SH-SY5Y (cell line): ENCODE measurements at regions not wholly inside any gene's neighbourhood (a gene's known extent, or its start where the extent isn't known, plus 50 kb on each side); places are given as distances from the start of the nearest gene placed in this dataset.
A peak's percentile ranks its signal among the peaks of the same experiment; 100 is the strongest.

Experiments used
- GATA2 ChIP-seq: IDR thresholded peaks from 2 replicates; pipeline ENCODE4 v1.6.1; 2011; ENCODE audit warnings: mild to moderate bottlenecking, low read depth, low read length
- GATA3 ChIP-seq: IDR thresholded peaks from 2 replicates; pipeline ENCODE4 v1.6.1; 2011; ENCODE audit warnings: low read depth, mild to moderate bottlenecking, low read length, moderate library complexity

GRCh38 chr1:177669161-177669560 lies 300.7 kb downstream of the SEC16B start:
- TF ChIP-seq GATA3: no peak
- no peak for TF ChIP-seq GATA2

DNA sequence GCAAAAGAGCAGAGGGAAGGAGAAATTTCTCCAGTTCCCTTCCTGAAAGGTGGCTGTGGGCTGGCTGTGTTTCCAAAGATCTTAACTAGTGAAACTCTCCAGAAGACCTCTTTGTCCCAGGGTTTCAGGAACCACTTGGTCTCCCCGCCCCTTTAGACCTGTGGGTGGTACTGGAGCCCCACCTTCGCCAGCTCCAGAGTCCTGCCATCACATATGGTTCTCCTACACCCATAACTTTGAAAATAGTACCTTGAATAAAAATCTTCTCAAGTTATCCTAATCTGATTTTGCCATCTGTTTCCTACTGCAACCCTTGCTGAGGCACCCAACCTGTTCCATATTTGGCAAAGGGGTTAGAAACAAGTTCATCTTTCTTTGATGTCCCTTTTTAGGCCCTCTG lies 303.9 kb downstream of the SEC16B start:
- no peak for TF ChIP-seq GATA3

- TF ChIP-seq GATA3 (no peak), GATA2 (no peak)
These were observed 309.7 kb downstream of the SEC16B start for GRCh38 chr1:177660188-177660587.

DNA sequence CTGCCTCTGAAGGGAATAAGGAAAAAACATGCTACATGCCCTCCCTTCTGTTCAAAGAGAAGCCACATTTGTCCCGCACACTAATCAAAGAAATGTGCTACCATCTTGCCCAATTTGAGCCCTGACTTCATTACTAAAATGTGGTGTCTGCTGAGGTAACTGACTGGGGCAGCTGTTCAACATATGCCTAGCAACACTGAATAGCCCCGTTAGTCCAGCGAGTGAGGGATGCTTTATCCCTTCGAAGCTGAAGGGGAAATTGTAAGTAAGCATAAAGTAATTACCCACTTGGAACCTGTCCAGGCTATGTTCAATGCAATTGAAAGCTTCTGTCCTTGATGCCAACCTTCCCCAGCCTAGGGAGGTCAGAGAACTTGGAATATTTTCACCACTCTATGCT lies 310.6 kb downstream of the SEC16B start:
- TF ChIP-seq GATA2: no peak
- TF ChIP-seq GATA3: no peak

DNA sequence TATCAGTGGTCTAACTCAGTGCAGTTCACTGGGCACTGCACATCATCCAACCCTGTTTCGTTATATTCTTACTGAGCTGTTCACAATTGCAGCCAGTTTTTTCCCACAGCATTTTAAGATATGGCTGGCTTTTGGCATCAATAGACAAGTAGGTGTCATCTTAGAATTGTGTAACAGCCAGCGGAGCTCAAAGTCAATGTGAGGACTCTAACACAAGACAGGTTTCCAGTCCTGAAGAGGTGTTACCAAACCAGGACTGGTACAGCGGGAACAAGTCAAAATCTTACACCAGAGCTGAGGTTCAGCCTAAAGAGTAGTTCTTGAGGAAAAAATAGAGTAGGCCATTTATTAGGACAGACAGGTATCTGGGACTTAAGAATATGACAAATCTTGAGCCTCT lies 313.3 kb downstream of the SEC16B start:
- no peak for TF ChIP-seq GATA3
- TF ChIP-seq GATA2: no peak

- TF ChIP-seq GATA3 (no peak), GATA2 (no peak)
These were observed 318.9 kb downstream of the SEC16B start for GRCh38 chr1:177650947-177651346.

DNA sequence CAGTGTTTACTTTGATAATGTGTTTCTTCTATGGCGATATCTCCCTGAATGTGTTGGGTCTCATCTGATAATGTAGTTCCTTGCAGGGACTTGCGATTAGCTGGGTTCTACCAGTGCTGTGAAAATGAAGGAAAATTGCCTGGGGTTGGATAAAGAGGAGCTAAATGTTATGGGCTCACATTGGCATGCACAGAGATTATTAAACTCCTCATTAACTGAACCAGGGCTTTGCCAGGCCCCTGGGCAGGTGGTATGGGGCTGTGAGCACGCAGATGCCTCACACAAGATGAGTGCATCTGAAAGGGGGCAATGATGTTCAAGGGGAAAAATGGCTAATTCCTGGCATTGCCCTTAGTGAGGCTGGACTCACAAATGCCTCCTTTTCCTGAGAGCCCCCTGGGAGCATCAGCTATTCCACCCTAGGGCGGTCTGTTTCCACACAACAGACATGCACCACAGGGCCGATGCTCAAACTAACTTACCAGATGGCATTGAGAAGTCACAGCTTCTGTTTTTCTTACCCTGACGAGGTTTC lies 321.1 kb downstream of the SEC16B start:
- TF ChIP-seq GATA2 (no peak), GATA3 (no peak)

DNA sequence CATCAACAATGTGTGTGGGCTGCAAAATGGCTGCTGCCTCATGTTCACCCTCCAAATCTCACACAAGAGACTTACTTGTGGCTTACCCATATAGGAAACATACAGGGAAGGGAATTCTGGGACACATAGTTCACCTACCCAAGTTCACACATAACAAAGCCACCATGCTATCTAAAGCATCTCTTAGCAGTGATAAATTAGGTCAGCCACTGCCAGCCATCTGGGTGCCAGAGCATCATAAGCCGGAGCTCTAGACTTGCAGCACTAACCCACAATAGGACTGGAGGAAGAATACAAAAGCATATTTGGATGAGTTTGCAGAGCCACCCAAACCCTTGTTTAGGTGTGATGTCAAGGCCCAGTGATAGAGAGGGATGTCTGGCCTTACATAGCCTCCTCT lies 321.7 kb downstream of the SEC16B start:
- peak; percentile 55; the same call in 1 of the 2 replicates for TF ChIP-seq GATA2
- TF ChIP-seq GATA3: no peak

- TF ChIP-seq GATA2: no peak
- TF ChIP-seq GATA3: no peak
These were observed 322.8 kb downstream of the SEC16B start for GRCh38 chr1:177646757-177647730.

DNA sequence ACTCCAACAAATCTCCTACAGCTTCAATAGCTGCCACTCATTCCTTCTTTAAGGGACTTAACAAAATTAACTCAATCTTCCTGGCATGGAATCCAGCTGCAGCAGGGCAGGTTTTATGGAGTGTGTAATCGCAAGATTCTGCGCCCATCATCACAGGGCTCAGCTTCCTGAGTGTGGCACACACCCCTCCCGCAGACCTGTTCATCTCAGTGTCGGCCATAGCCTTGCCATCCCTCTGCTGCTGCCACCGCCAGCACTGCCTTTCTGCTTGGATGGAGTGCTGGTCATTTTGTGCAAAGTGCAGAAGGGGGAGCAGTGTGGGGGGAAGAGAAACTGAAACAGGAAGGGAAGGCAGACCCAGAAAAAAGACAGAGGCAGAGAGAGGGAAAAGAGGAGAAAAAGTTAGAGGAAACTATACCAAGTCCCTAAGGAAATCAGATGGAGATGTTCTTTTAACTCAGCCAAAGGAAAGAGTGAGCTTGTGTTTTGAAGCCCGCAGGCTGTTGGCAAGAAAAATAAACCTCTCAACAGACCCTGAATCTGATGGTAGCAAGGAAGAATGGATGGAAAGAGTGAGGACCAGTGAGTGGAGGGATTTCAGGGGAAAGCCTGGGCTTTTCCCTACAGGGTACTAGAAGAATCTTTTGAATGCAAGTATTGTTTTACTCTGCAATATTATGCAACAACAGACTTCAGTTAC lies 324.2 kb downstream of the SEC16B start:
- no peak for TF ChIP-seq GATA2
- TF ChIP-seq GATA3: no peak

GRCh38 chr1:177640687-177641086 lies 329.2 kb downstream of the SEC16B start:
- TF ChIP-seq GATA2 (no peak), GATA3 (no peak)

- TF ChIP-seq GATA3 (no peak), GATA2 (no peak)
These were observed 336.8 kb downstream of the SEC16B start for GRCh38 chr1:177632923-177633615.

- TF ChIP-seq GATA2 (no peak), GATA3 (no peak)
These were observed 338.1 kb downstream of the SEC16B start for GRCh38 chr1:177631770-177632169.

DNA sequence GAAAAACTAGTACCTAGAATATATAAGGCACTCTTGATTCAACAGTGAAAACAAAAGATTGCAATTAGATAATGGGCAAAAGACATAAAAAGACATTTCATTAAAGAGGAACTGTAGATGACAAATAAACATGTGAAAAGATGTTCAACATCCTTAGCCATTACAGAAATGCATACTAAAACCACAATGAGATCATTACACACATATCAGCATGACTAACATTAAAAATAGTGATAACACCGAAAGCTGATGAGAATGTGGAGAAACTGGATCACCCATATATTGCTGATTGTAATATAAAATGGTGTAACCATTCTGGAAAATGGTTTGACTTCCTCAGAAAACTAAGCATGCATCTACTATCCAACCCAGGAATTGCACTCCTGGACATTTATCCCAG lies 340.3 kb downstream of the SEC16B start:
- TF ChIP-seq GATA3: no peak
- TF ChIP-seq GATA2: no peak
